GM23338 (cell line): ENCODE measurements at regions not wholly inside any gene's neighbourhood (a gene's known extent, or its start where the extent isn't known, plus 50 kb on each side); places are given as distances from the start of the nearest gene placed in this dataset.

Source experiments
- CREB1 ChIP-seq: fragments of 250-450 bp; sonication (Bioruptor Pico); IDR thresholded peaks from 2 replicates; pipeline ENCODE4 v1.5.0; 2020; ENCODE audit warnings: low read depth, mild to moderate bottlenecking, moderate library complexity
- ETS1 ChIP-seq: IDR thresholded peaks from 2 replicates; pipeline ENCODE4 v1.6.1; 2016; ENCODE audit warnings: antibody characterized with exemption
- EZH2 ChIP-seq: fragments of 200-600 bp; sonication (generic); IDR thresholded peaks from one replicate; pipeline ENCODE4 v1.8.0; 2017; ENCODE audit warnings: antibody characterized with exemption, mild to moderate bottlenecking, low read depth; ENCODE audit not compliant: unreplicated experiment
- EZH2phosphoT487 ChIP-seq: fragments of 200-600 bp; sonication (generic); IDR thresholded peaks from one replicate; pipeline ENCODE4 v1.8.1; 2018; ENCODE audit warnings: antibody characterized with exemption; ENCODE audit not compliant: unreplicated experiment
- JUNB ChIP-seq: IDR thresholded peaks from one replicate; pipeline ENCODE4 v1.6.1; 2016; ENCODE audit warnings: antibody characterized with exemption; ENCODE audit not compliant: unreplicated experiment
- NANOG ChIP-seq: IDR thresholded peaks from 2 replicates; pipeline ENCODE4 v1.6.1; 2016; ENCODE audit warnings: antibody characterized with exemption, borderline replicate concordance
- POLR2AphosphoS5 ChIP-seq: IDR thresholded peaks from 2 replicates; pipeline ENCODE4 v1.6.1; 2016; ENCODE audit warnings: antibody characterized with exemption, low read depth
- ZNF331 ChIP-seq: fragments of 250-450 bp; sonication (Bioruptor Pico); IDR thresholded peaks from 2 replicates; pipeline ENCODE4 v1.5.0; 2020; ENCODE audit warnings: low read depth, mild to moderate bottlenecking, moderate library complexity
- TF ChIP-seq, protein P1 (sequence below), 2 experiments: fragments of 200-600 bp in 1 of 2; sonication (generic) in 1 of 2; conservative IDR thresholded peaks; 2 replicates each; pipeline versions ENCODE4 v1.5.1 to v1.6.1; 2016 to 2017; ENCODE audit warnings: antibody characterized with exemption in 2 of 2, low read depth in 2 of 2, mild to moderate bottlenecking in 2 of 2, moderate library complexity in 1 of 2
- TF ChIP-seq, protein P2 (sequence below): IDR thresholded peaks from one replicate; pipeline ENCODE4 v1.6.1; 2018; ENCODE audit warnings: antibody characterized with exemption; ENCODE audit not compliant: unreplicated experiment

- TF ChIP-seq, protein P1, sequence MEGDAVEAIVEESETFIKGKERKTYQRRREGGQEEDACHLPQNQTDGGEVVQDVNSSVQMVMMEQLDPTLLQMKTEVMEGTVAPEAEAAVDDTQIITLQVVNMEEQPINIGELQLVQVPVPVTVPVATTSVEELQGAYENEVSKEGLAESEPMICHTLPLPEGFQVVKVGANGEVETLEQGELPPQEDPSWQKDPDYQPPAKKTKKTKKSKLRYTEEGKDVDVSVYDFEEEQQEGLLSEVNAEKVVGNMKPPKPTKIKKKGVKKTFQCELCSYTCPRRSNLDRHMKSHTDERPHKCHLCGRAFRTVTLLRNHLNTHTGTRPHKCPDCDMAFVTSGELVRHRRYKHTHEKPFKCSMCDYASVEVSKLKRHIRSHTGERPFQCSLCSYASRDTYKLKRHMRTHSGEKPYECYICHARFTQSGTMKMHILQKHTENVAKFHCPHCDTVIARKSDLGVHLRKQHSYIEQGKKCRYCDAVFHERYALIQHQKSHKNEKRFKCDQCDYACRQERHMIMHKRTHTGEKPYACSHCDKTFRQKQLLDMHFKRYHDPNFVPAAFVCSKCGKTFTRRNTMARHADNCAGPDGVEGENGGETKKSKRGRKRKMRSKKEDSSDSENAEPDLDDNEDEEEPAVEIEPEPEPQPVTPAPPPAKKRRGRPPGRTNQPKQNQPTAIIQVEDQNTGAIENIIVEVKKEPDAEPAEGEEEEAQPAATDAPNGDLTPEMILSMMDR (conservative IDR thresholded peaks at IDR 0.05; ENCODE audit: low read depth in 2 of 2) = no peak
- no peak for TF ChIP-seq EZH2
- TF ChIP-seq ETS1 = no peak
- no peak for TF ChIP-seq EZH2phosphoT487
- TF ChIP-seq POLR2AphosphoS5 = no peak
- TF ChIP-seq CREB1 = no peak
- TF ChIP-seq, protein P2, sequence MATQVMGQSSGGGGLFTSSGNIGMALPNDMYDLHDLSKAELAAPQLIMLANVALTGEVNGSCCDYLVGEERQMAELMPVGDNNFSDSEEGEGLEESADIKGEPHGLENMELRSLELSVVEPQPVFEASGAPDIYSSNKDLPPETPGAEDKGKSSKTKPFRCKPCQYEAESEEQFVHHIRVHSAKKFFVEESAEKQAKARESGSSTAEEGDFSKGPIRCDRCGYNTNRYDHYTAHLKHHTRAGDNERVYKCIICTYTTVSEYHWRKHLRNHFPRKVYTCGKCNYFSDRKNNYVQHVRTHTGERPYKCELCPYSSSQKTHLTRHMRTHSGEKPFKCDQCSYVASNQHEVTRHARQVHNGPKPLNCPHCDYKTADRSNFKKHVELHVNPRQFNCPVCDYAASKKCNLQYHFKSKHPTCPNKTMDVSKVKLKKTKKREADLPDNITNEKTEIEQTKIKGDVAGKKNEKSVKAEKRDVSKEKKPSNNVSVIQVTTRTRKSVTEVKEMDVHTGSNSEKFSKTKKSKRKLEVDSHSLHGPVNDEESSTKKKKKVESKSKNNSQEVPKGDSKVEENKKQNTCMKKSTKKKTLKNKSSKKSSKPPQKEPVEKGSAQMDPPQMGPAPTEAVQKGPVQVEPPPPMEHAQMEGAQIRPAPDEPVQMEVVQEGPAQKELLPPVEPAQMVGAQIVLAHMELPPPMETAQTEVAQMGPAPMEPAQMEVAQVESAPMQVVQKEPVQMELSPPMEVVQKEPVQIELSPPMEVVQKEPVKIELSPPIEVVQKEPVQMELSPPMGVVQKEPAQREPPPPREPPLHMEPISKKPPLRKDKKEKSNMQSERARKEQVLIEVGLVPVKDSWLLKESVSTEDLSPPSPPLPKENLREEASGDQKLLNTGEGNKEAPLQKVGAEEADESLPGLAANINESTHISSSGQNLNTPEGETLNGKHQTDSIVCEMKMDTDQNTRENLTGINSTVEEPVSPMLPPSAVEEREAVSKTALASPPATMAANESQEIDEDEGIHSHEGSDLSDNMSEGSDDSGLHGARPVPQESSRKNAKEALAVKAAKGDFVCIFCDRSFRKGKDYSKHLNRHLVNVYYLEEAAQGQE = no peak
- no peak for TF ChIP-seq NANOG
- no peak for TF ChIP-seq ZNF331 (CRISPR knock-in tag)
- TF ChIP-seq JUNB = no peak
Observed at GRCh38 chr4:66777097-66777496, 768.2 kb downstream of the CENPC start.
